ENCODE measurements at regions not wholly inside any gene's neighbourhood (a gene's known extent, or its start where the extent isn't known, plus 50 kb on each side); places are given as distances from the start of the nearest gene placed in this dataset.

DNA sequence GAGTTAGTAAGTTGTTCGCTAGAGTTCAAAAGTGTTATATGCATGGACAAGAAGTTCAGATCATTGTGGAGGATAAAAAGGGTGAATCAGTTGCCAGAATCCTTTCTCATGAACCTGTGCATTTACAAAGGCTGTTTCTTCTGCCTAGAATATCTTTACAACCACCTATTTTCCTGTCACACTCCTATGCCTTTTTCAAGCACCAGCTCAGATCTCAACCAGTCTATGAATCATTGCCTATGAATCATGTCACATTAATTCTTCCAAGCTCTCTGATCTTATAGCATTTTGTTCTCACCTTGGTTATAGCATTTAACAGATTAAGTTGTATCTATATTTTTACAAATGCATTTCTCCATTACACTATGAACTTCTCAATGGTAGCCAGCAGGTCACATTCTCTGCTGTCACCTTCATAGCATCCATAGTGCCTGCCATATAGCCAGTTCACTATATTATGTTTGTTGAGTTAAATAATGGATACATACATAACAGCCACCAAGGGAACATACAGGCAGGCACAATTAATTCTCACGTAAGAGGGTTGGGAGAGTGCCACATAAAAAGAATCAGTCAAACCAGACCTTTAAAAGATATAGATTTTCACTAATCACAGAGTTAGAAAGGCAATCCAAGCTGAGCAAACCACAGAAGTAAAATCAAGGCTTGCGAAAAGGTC is 573.0 kb downstream of the FOXG1 start:
- DNase-seq (ENCODE audit: low spot score in 2 of 2), result no peak
- no peak overlapping the region for H3K4me3 ChIP-seq
- no peaks in the 10 kb centered on the region for H3K4me1 ChIP-seq
- in situ Hi-C loops (cut with MboI; ENCODE audit: low sequenced_read_pairs), result no loop called here
- H3K36me3 ChIP-seq (replicated peaks), result no peaks in the 10 kb centered on the region
- H3K27me3 ChIP-seq (ENCODE audit: low read depth), result no peaks in the 10 kb centered on the region
- no peaks in the 10 kb centered on the region for H3K9me3 ChIP-seq

DNA sequence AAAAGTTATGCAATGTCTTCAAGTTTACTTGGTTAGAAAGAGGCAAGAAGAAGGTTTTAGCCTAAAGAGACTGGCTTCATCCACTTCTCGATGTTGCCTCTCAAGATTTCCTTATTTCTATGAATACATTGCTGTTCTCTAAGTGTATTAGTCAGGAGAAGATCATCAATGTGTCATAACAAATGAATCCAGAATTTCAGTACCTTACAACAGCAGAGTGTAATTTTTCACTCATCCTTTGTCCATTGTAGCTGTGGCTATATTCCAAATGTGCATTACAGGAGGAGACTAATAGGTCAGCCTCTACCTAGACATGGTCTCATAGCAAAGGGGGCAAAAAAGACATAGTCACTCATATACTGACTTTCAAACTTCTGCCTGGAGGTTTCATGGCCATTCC is 579.1 kb downstream of the PRKD1 start:
- H3K27me3 ChIP-seq (ENCODE audit: low read depth), result peaks cover 4% of the 10 kb centered on the region; the same call in 1 of the 2 replicates
- H3K4me1 ChIP-seq, result no peaks in the 10 kb centered on the region
- H3K9me3 ChIP-seq, result no peaks in the 10 kb centered on the region
- H3K36me3 ChIP-seq (replicated peaks), result no peaks in the 10 kb centered on the region
- in situ Hi-C loops (cut with MboI; ENCODE audit: low sequenced_read_pairs), result no loop called here
- no peak for DNase-seq (ENCODE audit: low spot score in 2 of 2)
- H3K4me3 ChIP-seq, result no peak overlapping the region

DNA sequence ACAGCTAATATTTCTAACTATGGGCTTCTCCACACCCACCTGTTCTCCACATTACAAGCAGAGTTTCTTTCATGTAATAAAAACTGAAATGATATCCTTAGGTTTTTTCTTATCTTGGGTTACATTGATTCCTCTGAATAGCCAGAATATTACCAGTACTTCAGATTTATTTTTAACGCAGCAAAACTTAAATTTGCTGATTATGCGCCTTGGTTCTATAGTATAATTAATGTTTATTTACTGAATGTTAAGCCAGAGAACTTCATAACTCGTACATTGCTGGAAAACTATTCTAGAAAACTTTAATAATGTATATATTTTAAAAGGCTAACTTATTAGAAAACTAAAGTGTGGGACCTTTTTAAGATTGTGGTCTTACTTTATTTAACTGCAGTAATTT is 577.2 kb downstream of the PRKD1 start:
- H3K9me3 ChIP-seq, result no peaks in the 10 kb centered on the region
- peaks cover 4% of the 10 kb centered on the region; the same call in 1 of the 2 replicates for H3K27me3 ChIP-seq (ENCODE audit: low read depth)

DNA sequence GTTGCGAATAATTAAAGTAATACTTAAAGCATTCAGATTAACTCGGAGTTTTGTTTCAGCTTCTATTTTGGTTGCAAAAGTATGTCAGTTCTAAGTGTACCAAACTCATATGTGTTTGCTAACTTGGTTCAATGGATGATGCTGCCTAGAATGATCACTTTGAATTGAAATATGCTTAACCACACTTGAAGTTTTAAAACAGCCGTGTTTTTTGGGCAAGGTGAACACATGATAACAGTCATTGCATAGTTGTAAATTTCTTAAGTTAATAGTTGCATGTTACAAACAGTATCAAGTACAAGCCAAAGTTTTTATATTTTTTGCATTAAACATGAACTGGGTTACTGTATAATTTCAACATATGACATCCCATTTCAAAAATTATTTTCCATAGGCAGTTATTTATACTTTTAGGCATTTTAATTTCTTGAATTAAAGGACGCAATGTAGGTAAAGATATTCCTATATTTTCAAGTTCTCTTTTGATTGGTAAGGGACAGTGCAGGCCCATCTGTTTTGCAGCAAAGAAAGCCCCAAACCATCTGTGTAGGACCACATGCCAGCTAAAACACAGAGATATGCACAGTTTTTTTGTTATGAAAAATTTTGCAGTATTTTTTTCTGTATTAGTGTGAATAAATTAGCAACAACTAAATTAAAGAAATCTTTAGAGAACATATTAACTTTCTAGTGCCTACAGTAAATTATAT is 575.5 kb downstream of the PRKD1 start:
- no peak overlapping the region for H3K4me3 ChIP-seq
- DNase-seq (ENCODE audit: low spot score in 2 of 2), result no peak
- H3K27me3 ChIP-seq (ENCODE audit: low read depth), result no peaks in the 10 kb centered on the region; the same call in 1 of the 2 replicates
- in situ Hi-C loops (cut with MboI; ENCODE audit: low sequenced_read_pairs), result no loop called here
- H3K9me3 ChIP-seq, result no peaks in the 10 kb centered on the region
- H3K4me1 ChIP-seq, result no peaks in the 10 kb centered on the region
- no peaks in the 10 kb centered on the region for H3K36me3 ChIP-seq (replicated peaks)

More for the DNA sequence above, 577.2 kb downstream of the PRKD1 start:
- Histone ChIP-seq H3K4me3 (no peak overlapping the region), H3K36me3 (replicated peaks) (no peaks in the 10 kb centered on the region), H3K4me1 (no peaks in the 10 kb centered on the region)
- DNase-seq (ENCODE audit: low spot score in 2 of 2), result no peak
- in situ Hi-C loops (cut with MboI; ENCODE audit: low sequenced_read_pairs), result no loop called here

DNA sequence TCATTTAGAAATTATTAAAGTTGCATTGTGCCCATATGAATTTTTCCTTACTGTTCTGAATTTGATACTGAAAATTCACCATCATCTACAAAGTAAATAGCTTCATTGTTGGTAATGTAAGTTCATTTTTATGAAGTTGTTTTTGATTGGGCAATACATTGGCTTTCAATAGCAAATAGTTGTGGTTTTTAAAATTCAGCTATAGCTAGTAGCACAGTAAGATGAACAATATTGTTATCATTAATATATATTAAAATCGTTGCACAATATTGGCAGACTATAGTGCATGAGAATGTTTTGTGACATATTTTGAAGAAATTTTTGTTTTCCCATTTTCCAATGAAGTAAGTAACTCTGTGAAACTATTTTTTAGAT is 575.0 kb downstream of the PRKD1 start:
- no peaks in the 10 kb centered on the region for H3K36me3 ChIP-seq (replicated peaks)
- no peaks in the 10 kb centered on the region for H3K9me3 ChIP-seq
- in situ Hi-C loops (cut with MboI; ENCODE audit: low sequenced_read_pairs), result no loop called here
- H3K4me3 ChIP-seq, result no peak overlapping the region
- no peaks in the 10 kb centered on the region for H3K4me1 ChIP-seq
- no peaks in the 10 kb centered on the region; the same call in 1 of the 2 replicates for H3K27me3 ChIP-seq (ENCODE audit: low read depth)
- DNase-seq (ENCODE audit: low spot score in 2 of 2), result no peak

DNA sequence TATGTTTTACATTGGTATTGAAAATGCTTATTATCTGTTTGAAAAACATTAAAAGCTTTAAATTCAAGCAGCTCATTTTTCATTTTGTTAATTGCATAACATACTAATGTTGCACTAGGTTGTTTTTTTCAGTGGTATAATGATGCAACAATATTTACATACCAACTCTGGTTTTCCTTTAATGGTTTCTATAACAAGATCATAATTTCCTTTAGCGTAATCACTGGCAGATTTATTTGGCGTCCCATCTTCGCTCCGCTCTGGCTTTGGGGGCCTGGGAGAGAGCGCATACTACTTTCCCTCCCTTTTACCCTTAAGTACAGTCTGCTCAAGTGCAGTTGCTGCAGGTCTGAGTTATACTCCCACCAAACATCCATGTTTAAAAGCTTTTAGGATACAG is 574.1 kb downstream of the PRKD1 start:
- no peaks in the 10 kb centered on the region for H3K9me3 ChIP-seq
- no peak for DNase-seq (ENCODE audit: low spot score in 2 of 2)
- in situ Hi-C loops (cut with MboI; ENCODE audit: low sequenced_read_pairs), result no loop called here
- H3K4me1 ChIP-seq, result no peaks in the 10 kb centered on the region
- no peak overlapping the region for H3K4me3 ChIP-seq
- H3K27me3 ChIP-seq (ENCODE audit: low read depth), result no peaks in the 10 kb centered on the region; the same call in 1 of the 2 replicates
- no peaks in the 10 kb centered on the region for H3K36me3 ChIP-seq (replicated peaks)

DNA sequence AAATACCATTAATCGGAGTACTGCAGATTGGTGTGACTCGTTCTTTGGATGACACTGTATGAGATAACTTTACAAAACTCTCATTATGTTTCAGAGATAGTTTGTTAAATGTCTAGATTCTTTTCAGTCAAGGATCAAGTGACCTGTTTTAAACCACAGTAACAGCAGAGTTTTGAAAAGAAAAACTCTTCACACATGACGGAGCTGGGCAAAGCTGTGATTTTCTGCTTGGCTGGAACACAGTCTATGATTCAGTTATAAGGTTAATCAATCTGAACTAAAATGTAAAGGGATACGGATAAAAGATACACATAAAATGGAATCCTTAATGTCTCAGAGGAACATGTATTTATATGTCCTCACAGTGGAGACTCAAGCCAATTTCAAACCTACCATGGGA is 573.2 kb downstream of the PRKD1 start:
- DNase-seq (ENCODE audit: low spot score in 2 of 2), result no peak
- no peaks in the 10 kb centered on the region for H3K36me3 ChIP-seq (replicated peaks)
- H3K9me3 ChIP-seq, result no peaks in the 10 kb centered on the region
- in situ Hi-C loops (cut with MboI; ENCODE audit: low sequenced_read_pairs), result no loop called here
- H3K4me3 ChIP-seq, result no peak overlapping the region
- H3K4me1 ChIP-seq, result no peaks in the 10 kb centered on the region
- H3K27me3 ChIP-seq (ENCODE audit: low read depth), result no peaks in the 10 kb centered on the region; the same call in 1 of the 2 replicates

DNA sequence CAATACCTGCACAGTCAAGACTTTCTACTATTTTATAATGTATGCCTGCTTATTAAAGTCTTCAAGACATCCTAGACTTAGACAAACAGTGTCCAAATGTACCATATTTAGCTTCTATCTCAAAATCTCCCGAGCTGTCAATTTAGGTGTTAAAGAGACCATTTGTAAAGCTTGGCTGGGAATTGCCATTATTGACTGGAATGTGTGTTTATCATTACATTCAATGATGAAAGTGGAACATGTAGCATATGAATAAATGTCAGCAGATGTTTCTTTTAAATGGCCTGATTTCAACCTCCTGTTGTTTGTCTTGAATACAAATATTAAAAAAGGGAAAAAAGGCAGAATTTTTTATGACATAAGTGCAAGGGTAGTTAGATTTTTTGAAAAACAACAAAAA is 572.3 kb downstream of the PRKD1 start:
- Histone ChIP-seq H3K27me3 (ENCODE audit: low read depth) (no peaks in the 10 kb centered on the region; the same call in 1 of the 2 replicates), H3K4me3 (no peak overlapping the region)
- in situ Hi-C loops (cut with MboI; ENCODE audit: low sequenced_read_pairs), result no loop called here

DNA sequence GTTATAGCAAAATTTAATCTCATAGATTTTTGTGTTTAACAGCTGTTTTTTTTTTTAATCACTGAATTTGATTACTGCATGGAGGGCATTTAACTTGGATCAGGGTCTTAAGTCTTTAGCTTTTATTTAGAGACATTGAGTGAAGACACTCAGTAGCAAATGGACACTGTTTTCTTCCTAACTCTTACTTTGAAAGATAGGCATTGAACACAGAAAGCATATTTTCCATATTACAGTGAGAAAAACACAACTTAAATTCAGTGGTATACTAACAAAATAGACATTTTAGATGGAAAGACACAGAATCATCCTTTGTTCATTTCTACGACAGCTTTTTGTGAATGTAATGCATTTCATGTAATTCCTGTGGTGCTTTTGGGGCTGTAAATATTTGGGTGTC is 571.8 kb downstream of the PRKD1 start:
- Histone ChIP-seq H3K4me1 (no peaks in the 10 kb centered on the region), H3K36me3 (replicated peaks) (no peaks in the 10 kb centered on the region), H3K27me3 (ENCODE audit: low read depth) (no peaks in the 10 kb centered on the region; the same call in 1 of the 2 replicates), H3K4me3 (no peak overlapping the region), H3K9me3 (no peaks in the 10 kb centered on the region)
- in situ Hi-C loops (cut with MboI; ENCODE audit: low sequenced_read_pairs), result no loop called here
- no peak for DNase-seq (ENCODE audit: low spot score in 2 of 2)

More for the DNA sequence above, 572.3 kb downstream of the PRKD1 start:
- H3K36me3 ChIP-seq (replicated peaks), result no peaks in the 10 kb centered on the region
- H3K9me3 ChIP-seq, result no peaks in the 10 kb centered on the region
- no peaks in the 10 kb centered on the region for H3K4me1 ChIP-seq
- DNase-seq (ENCODE audit: low spot score in 2 of 2), result no peak

DNA sequence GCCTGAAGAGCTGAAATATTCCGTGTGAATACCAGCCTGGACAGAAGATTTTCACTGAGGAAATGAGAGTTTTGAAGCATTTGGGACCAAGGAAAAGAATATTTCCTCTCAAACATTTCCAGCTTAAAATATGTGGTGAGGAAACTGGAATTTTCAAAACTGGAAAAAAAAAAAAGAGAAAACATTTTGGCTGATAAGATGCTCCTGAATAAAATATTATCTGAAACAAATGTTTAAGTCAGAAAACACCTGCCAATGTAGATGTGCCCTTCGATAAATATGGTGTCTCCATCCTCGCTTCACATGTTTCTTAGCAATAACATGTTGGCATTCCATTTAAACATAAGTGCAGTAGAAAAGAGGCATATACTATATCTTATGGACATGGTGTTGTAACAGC is 567.0 kb downstream of the PRKD1 start:
- Histone ChIP-seq H3K4me3 (no peak overlapping the region), H3K27me3 (ENCODE audit: low read depth) (no peaks in the 10 kb centered on the region), H3K36me3 (replicated peaks) (no peaks in the 10 kb centered on the region), H3K4me1 (no peaks in the 10 kb centered on the region), H3K9me3 (no peaks in the 10 kb centered on the region)
- in situ Hi-C loops (cut with MboI; ENCODE audit: low sequenced_read_pairs), result no loop called here
- no peak for DNase-seq (ENCODE audit: low spot score in 2 of 2)

DNA sequence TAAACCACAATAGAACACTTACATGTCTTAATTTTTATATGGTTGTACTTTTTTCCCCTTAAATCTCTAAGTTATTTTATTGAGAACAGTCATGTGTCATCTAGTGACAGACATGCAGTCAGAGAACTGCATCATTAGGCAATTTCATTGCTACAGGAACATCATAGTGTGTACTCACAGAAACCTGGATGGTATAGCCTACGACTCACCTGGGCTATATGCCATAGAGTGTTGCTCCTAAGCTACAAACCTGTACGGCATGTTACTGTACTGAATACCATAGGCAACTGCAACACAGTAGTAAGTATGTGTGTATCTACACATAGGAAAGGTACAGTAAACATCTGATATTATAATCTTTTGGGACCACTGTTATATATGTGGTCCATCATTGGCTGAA is 557.6 kb downstream of the PRKD1 start:
- Histone ChIP-seq H3K4me3 (no peak overlapping the region), H3K36me3 (replicated peaks) (no peaks in the 10 kb centered on the region), H3K9me3 (no peaks in the 10 kb centered on the region), H3K27me3 (ENCODE audit: low read depth) (peaks cover 11% of the 10 kb centered on the region), H3K4me1 (no peaks in the 10 kb centered on the region)
- in situ Hi-C loops (cut with MboI; ENCODE audit: low sequenced_read_pairs), result no loop called here
- no peak for DNase-seq (ENCODE audit: low spot score in 2 of 2)

DNA sequence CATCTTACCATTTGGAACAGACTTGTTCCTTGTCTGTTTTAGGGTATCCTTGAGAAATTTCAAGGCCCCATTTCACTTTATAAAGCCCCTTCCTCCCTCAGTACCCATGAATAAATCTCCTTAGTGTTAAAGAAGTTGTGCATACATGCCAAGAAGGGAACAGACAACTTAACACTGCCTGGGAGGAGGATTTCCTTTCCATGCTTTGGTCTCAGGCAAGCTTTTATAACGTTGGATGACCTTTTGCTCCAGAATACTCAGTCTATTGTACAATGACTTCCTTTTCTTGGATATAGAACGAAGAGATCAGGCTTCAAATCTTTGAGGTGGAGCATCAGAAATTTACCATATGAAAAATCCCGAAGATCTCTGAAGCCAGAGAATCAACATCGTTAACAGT is 551.4 kb downstream of the PRKD1 start:
- no peak for DNase-seq (ENCODE audit: low spot score in 2 of 2)
- H3K9me3 ChIP-seq, result no peaks in the 10 kb centered on the region
- no peak overlapping the region for H3K4me3 ChIP-seq
- H3K36me3 ChIP-seq (replicated peaks), result no peaks in the 10 kb centered on the region
- no peaks in the 10 kb centered on the region for H3K27me3 ChIP-seq (ENCODE audit: low read depth)
- H3K4me1 ChIP-seq, result no peaks in the 10 kb centered on the region
- in situ Hi-C loops (cut with MboI; ENCODE audit: low sequenced_read_pairs), result no loop called here

DNA sequence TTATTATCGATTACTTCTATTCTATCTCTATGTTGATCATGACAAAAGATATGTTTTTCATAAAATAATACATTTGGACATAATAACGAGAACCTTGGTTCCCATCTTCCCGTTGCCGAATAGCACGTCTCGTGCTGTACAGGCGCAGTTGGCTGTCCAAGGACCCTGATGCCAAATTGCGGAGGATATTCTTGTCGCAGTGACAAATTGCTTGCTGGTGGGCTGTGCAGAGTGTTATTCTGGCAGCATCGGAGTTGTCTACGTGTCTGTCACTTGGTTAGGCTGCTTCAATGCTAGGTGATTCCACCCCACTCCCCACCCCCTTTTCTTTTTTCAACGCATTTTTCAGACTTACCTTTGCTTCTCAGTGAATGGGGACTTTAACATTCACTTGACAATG is 546.8 kb downstream of the PRKD1 start:
- H3K27me3 ChIP-seq (ENCODE audit: low read depth), result no peaks in the 10 kb centered on the region
- no peaks in the 10 kb centered on the region for H3K4me1 ChIP-seq
- H3K4me3 ChIP-seq, result no peak overlapping the region
- no peak for DNase-seq (ENCODE audit: low spot score in 2 of 2)
- H3K36me3 ChIP-seq (replicated peaks), result no peaks in the 10 kb centered on the region
- no peaks in the 10 kb centered on the region for H3K9me3 ChIP-seq
- in situ Hi-C loops (cut with MboI; ENCODE audit: low sequenced_read_pairs), result no loop called here

DNA sequence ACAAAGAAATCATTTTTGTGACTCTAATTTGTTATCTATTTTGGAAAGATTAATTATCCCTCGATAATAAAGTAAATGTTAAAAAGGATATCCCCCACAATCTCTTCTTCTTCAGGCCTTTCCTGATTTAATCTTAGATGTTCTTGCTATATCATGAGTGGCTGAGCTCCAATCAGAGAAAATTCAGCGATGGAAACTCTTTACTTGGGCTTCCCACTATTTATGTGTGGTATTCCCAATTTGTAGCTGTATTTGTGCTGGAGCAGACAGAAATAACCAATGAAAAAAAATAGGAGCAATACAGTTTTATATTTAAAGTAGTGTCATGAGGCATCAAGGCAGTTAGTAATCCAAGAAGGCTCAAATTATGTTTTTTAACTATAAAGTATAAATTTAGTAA is 539.1 kb downstream of the PRKD1 start:
- H3K27me3 ChIP-seq (ENCODE audit: low read depth), result peaks cover 9% of the 10 kb centered on the region; the same call in 1 of the 2 replicates
- DNase-seq (ENCODE audit: low spot score in 2 of 2), result no peak
- in situ Hi-C loops (cut with MboI; ENCODE audit: low sequenced_read_pairs), result no loop called here
- no peaks in the 10 kb centered on the region for H3K4me1 ChIP-seq
- H3K4me3 ChIP-seq, result no peak overlapping the region
- no peaks in the 10 kb centered on the region for H3K9me3 ChIP-seq
- no peaks in the 10 kb centered on the region for H3K36me3 ChIP-seq (replicated peaks)

All from HAP-1 (cell line).